NCI-H2107 treated with DMSO at 0.1 percent for 48 hours (cell line): ENCODE measurements at regions not wholly inside any gene's neighbourhood (a gene's known extent, or its start where the extent isn't known, plus 50 kb on each side); places are given as distances from the start of the nearest gene placed in this dataset.
A peak's percentile ranks its signal among the peaks of the same experiment; 100 is the strongest.
"Not testable (repeated sequence)": the region's sequence is repeated elsewhere in the genome, so short reads cannot be mapped to it uniquely, and the experiment has no call there.

Source experiments
- DNase-seq: peaks from one replicate; lab custom pipeline; 2025; ENCODE audit not compliant: unreplicated experiment; lab: John Stamatoyannopoulos, UW

- DNase-seq, result peak; percentile 34
Measured at GRCh38 chr1:228668553-228669241, 66.6 kb upstream of the RHOU start.

- no peak for DNase-seq
Measured at GRCh38 chr1:228669242-228669585, 66.1 kb upstream of the RHOU start.

- DNase-seq, result not testable (repeated sequence)
Measured at GRCh38 chr1:228681076-228681565, 54.2 kb upstream of the RHOU start.

GRCh38 chr1:228683428-228683827, 51.9 kb upstream of the RHOU start:
- no peak for DNase-seq

- no peak for DNase-seq
Measured at GRCh38 chr1:228684607-228685006, 50.7 kb upstream of the RHOU start.

- DNase-seq, result no peak
Measured at GRCh38 chr1:228685081-228685660, 50.1 kb upstream of the RHOU start.
